HG03139 (cell line): ENCODE measurements at regions not wholly inside any gene's neighbourhood (a gene's known extent, or its start where the extent isn't known, plus 50 kb on each side); places are given as distances from the start of the nearest gene placed in this dataset.
"Not testable (repeated sequence)": the region's sequence is repeated elsewhere in the genome, so short reads cannot be mapped to it uniquely, and the experiment has no call there.

ENCODE experiments used
- ATAC-seq: cut with Tn5 transposase; IDR thresholded peaks from one replicate; pipeline ENCODE4 v1.9.1; 2021; ENCODE audit not compliant: unreplicated experiment

- ATAC-seq = no peak
These were observed 226.5 kb upstream of the TUT7 start for GRCh38 chr9:86580688-86581087.

GRCh38 chr9:86578722-86579121 is 224.5 kb upstream of the TUT7 start:
- no peak for ATAC-seq

DNA sequence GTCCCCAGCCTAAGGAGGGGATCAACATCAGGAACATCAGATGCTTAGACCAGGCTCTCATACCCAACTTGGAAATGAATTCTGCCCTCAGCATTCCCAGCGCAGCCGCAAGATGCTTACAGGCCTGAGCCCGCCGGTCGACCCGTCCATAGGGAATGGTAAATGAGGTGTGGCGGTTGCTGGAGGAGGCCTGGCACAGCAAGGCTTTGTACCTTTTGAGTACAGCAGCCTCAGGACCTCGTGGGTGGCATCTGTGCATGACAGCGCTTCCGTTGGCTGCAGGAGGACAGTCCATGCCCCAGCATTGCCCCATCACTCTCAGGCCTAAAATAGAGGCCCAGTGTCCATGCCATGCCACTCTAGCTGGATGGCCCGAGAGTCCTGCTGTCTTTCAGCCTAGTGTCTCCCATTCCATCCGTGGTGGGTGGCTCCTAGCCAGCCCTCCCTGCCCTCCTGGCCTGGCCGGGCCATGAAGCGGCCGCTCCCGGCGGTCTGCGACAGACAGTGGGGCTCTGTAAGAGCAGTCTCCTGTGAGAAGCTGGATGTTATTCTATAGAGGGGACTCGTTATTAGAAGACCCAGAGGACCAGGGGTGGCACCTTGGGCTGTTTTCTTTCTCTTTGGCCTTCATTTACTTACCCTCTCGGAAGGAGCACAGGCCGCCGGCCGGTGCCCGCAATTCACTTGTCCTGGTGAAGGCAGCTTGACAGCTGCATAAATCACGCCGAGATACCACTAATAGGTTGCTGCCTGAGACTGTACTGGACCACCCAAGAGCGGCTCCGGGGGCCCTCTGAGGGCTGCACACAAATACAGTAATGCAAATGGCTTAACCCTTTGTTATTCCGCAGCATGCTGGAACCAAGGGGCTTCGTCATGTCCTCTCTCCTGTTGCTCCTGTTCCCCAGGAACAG is 223.5 kb upstream of the TUT7 start:
- no peak for ATAC-seq

DNA sequence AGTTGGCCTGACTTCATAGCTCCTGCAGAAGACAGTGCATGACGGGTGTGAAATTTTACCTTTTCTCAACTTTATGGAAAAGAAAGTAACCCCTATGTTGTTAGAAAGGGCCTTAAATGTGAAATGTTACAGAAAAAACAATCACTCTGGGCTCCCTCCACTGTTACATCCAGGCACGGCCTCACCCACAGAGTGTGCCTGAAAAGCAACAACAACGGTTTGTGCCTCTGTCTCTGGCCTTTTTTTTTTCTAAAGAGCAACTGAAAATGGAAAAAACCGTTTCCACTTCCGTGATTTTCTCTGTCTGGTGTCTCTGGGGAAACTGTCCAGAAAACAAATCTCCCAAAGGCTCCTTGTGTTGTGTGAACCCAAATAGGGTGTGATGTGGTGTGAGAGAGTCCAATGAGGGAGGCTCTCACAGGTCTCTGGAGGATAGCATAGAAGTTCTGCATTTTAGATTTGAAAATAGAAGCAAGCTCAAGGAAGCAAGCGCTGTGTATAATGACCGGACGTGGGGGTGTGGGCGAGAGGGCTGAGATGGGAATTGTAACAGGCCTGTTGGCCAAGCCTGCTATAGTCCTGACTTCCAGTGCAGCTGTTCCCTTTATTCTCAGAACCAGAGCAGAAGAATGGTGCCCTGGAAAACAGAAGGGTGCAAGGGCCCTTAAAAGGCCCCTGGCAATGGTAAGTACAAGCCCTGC is 221.8 kb upstream of the TUT7 start:
- ATAC-seq = no peak

- no peak for ATAC-seq
These were observed 220.9 kb upstream of the TUT7 start for GRCh38 chr9:86575137-86575536.

DNA sequence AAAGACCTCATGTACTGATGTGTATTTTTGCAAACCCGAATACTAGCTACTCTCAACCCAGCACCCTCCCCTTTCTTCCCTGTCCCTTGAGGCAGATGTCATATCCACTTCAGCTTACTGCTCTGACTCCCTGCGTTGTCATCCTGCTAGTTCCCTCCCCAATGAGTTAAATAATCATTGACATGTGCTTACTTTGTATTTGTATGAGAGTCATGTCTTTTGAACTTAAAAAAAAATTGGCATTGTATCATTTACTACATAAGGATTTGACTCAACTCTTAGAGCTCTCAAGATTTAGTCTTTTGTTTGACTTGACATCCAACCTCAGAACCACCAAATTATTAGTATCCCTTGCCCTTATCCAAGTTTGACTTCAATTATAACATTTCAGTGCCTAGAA is 219.7 kb upstream of the TUT7 start:
- no peak for ATAC-seq

DNA sequence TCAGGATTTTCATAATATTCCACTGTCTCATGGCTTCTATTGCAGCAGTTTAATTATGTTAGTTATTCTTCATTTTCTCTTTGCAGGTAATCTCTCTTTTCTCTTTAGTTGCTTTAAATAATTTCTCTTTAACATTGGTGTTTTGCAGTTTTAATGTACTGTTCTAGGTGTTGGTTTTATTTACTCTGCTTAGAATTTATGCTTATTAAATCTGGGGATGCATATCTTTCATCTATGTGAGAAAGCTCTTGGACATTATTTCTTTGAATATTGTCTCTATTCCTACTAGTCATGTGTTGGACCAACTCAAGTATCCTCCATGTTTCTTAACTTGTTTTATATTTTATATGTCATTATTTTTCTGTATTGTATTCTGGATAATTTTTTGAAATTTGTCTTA is 218.7 kb upstream of the TUT7 start:
- no peak for ATAC-seq

DNA sequence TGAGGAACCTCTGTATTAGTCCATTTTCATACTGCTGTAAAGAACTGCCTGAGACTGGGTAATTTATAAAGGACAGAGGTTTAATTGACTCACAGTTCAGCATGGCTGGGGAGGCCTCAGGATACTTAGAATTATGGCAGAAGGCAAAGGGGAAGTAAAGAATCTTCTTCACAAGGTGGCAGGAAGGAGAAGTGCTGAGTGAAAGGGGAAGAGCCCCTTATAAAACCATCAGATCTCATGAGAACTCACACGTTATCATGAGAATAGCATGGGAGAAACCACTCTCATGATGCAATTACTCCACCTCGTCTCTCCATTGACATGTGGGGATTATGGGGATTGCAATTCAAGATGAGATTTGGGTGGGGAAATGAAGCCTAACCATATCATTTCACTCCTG is 211.4 kb upstream of the TUT7 start:
- ATAC-seq = not testable (repeated sequence)

GRCh38 chr9:86563936-86564335 is 209.7 kb upstream of the TUT7 start:
- ATAC-seq = no peak

GRCh38 chr9:86563350-86563749 is 209.1 kb upstream of the TUT7 start:
- no peak for ATAC-seq

GRCh38 chr9:86562691-86563090 is 208.5 kb upstream of the TUT7 start:
- no peak for ATAC-seq

GRCh38 chr9:86557918-86558317 is 203.7 kb upstream of the TUT7 start:
- no peak for ATAC-seq

DNA sequence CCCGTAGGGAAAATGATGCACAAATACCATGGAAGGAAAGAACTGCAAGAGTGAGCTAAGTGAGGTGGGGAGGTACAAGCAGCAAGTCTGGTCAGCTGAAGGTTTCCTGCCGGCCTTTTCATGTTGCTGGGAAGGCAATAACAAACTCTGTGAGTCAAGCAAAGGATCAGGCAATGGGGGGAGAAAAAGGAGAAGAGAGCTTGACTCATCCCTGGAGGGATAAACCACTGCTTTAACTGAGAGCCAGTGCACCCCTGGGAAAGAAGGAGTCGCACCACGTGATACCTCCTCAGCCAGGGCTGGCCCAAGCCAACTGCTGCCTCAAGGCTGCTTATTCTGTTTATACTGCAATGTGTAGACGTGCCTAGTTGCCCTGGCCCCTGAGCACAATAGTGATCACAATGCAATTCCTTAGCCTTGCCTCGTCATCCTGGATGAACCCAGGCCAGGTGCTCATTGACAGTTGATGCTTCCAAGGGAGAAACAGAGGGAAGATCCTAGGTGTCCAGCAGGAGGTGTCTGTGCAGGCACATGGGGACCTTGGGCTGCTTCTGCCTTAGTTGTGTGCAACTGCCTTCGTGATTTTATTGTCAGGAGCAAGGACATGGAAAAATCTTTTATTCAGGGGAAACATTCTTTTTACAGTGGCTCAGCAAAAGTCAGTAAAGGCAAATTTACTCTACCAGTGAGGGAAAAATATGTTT is 203.0 kb upstream of the TUT7 start:
- ATAC-seq = no peak

- ATAC-seq = no peak
These were observed 201.5 kb upstream of the TUT7 start for GRCh38 chr9:86555661-86556060.

GRCh38 chr9:86550401-86550800 is 196.2 kb upstream of the TUT7 start:
- no peak for ATAC-seq

- no peak for ATAC-seq
These were observed 195.7 kb upstream of the TUT7 start for GRCh38 chr9:86549920-86550319.

DNA sequence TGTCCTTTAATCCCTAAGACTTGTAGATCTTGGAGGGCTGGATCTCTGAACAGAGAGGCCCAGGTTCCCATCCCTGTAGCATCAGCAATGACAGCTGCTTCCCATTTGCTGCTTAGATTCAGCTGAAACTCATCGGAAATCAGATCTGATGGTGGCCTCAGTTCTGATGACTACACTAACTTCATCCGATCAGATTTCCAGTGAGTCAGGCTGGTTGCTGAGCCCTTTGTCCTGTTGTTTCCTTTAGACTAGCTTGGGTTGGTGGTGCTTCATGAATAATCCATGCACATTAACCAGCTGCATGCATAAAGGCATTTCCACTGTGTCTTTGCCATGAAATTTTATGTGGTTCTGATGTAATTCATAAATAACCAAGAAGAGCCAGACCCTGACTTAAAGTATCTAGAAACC is 195.2 kb upstream of the TUT7 start:
- ATAC-seq = no peak

GRCh38 chr9:86548220-86548619 is 194.0 kb upstream of the TUT7 start:
- no peak for ATAC-seq

- ATAC-seq = no peak
These were observed 193.4 kb upstream of the TUT7 start for GRCh38 chr9:86547571-86547970.

GRCh38 chr9:86546712-86547111 is 192.5 kb upstream of the TUT7 start:
- no peak for ATAC-seq

DNA sequence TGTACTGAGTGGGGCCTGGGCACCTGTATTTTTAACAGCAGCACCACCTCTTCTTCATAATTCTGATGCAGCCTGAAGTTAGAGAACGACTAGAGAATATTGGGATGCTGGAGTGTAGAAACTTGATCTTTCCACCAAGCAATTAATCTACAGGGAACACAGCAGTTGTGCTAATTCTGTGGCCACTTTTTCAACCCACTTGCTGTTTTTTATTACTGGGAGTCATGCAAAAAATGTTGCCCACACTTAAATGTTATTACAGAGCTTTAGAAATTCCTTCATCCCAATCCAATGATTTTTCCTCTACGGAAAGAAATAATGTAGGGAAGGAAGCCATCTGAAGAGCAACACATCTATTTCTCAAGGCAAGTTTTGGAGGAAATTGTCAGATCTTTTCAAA is 190.9 kb upstream of the TUT7 start:
- ATAC-seq = no peak
